ENCODE measurements at regions not wholly inside any gene's neighbourhood (a gene's known extent, or its start where the extent isn't known, plus 50 kb on each side); places are given as distances from the start of the nearest gene placed in this dataset.

GRCh38 chr12:74379114-74379513, 158.5 kb upstream of the ATXN7L3B start:
- TF ChIP-seq, protein P1, sequence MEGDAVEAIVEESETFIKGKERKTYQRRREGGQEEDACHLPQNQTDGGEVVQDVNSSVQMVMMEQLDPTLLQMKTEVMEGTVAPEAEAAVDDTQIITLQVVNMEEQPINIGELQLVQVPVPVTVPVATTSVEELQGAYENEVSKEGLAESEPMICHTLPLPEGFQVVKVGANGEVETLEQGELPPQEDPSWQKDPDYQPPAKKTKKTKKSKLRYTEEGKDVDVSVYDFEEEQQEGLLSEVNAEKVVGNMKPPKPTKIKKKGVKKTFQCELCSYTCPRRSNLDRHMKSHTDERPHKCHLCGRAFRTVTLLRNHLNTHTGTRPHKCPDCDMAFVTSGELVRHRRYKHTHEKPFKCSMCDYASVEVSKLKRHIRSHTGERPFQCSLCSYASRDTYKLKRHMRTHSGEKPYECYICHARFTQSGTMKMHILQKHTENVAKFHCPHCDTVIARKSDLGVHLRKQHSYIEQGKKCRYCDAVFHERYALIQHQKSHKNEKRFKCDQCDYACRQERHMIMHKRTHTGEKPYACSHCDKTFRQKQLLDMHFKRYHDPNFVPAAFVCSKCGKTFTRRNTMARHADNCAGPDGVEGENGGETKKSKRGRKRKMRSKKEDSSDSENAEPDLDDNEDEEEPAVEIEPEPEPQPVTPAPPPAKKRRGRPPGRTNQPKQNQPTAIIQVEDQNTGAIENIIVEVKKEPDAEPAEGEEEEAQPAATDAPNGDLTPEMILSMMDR (IDR thresholded peaks at IDR 0.05) = no peak
- TF ChIP-seq POLR2AphosphoS5 (IDR thresholded peaks at IDR 0.05) (no peak), POLR2A (IDR thresholded peaks at IDR 0.05) (no peak), EP300 (IDR thresholded peaks at IDR 0.05) (no peak)
